Transverse colon (tissue), 4 donors: ENCODE measurements at regions not wholly inside any gene's neighbourhood (a gene's known extent, or its start where the extent isn't known, plus 50 kb on each side); places are given as distances from the start of the nearest gene placed in this dataset.

Experiments
- DNase-seq: peaks from one replicate; pipeline ENCODE4 v3.0.0-alpha.2; 2019
- H3K27ac ChIP-seq, 4 donors: fragments of 200-600 bp; sonication (generic); 2 replicates each; pipeline ENCODE4 v1.5.1; 2016 to 2018; ENCODE audit warnings: inconsistent platforms in 4 of 4
- H3K27me3 ChIP-seq: fragments of 200-600 bp; sonication (generic); 2 replicates; pipeline ENCODE4 v1.5.1; 2017; ENCODE audit warnings: inconsistent platforms
- H3K36me3 ChIP-seq, 4 donors: fragments of 200-600 bp; sonication (generic); 2 replicates each; pipeline ENCODE4 v1.5.1; 2017 to 2019; ENCODE audit warnings: inconsistent platforms in 4 of 4
- H3K4me1 ChIP-seq, 4 donors: fragments of 200-600 bp; sonication (generic); 2 replicates each; pipeline ENCODE4 v1.5.1; 2017 to 2020; ENCODE audit warnings: inconsistent platforms in 4 of 4
- H3K4me3 ChIP-seq, 4 donors: fragments of 200-600 bp; sonication (generic); 1 replicate in 1 of 4; 2 replicates in 3 of 4; pipeline versions ENCODE4 v1.5.1 to v1.6.1; 2017 to 2019; ENCODE audit warnings: inconsistent platforms in 4 of 4
- H3K9me3 ChIP-seq, 2 donors: fragments of 200-600 bp; sonication (generic); 2 replicates each; pipeline ENCODE4 v1.5.1; 2017 to 2019; ENCODE audit warnings: inconsistent platforms in 2 of 2
- EP300 ChIP-seq: sonication (generic); formaldehyde crosslinking; IDR thresholded peaks from one replicate; pipeline ENCODE4 v1.6.1; 2017; ENCODE audit warnings: antibody characterized with exemption, low read depth
- POLR2A ChIP-seq: fragments of 450-650 bp; IDR thresholded peaks from one replicate; pipeline ENCODE4 v1.6.1; 2016; ENCODE audit warnings: antibody characterized with exemption, mild to moderate bottlenecking, moderate library complexity
- POLR2AphosphoS5 ChIP-seq, 3 donors: sonication (generic); formaldehyde crosslinking; IDR thresholded peaks; one replicate each; pipeline ENCODE4 v1.6.1; 2016; ENCODE audit warnings: antibody characterized with exemption in 3 of 3
- WGBS, 2 donors: methylation state at CpG; one replicate each; pipeline ENCODE4 v1.1.5; 2018; ENCODE audit warnings: low coverage in 1 of 2; 5-methylcytosine and 5-hydroxymethylcytosine counted together
- in situ Hi-C, 4 donors: fragments of 200-750 bp; cut with MboI; loops; one replicate each; pipeline versions ENCODE4 v1.15.0 to v1.15.1; 2017; ENCODE audit warnings: low sequenced_read_pairs in 3 of 4, low pct_ligation_motif_present in 1 of 4, low pct_unique_long_range_greater_than_20kb in 1 of 4
- intact Hi-C: fragments of 100-400 bp; cut with DNase I; formaldehyde crosslinking; loops from one replicate; pipeline ENCODE4 v1.15.1; 2023; ENCODE audit warnings: low total_unique reads
- TF ChIP-seq, protein P1 (sequence below), 5 experiments: fragments of 200-600 bp in 3 of 5; fragments of 450-650 bp in 2 of 5; sonication (generic) in 3 of 5; IDR thresholded peaks; 1 replicate in 2 of 5; 2 replicates in 3 of 5; pipeline ENCODE4 v1.5.1; 2016 to 2017; ENCODE audit warnings: antibody characterized with exemption in 5 of 5, inconsistent platforms in 3 of 5, mild to moderate bottlenecking in 2 of 5, moderate library complexity in 1 of 5

GRCh38 chr1:195458365-195458764, 1149.9 kb downstream of the KCNT2 start:
- Histone ChIP-seq H3K36me3 (no peaks in the 10 kb centered on the region), H3K27me3 (no peaks in the 10 kb centered on the region), H3K4me3 (no peak overlapping the region), H3K9me3 (no peaks in the 10 kb centered on the region), H3K4me1 (peaks cover 0 to 6% (median 0%) of the 10 kb centered on the region in 4 donors), H3K27ac (no peak overlapping the region)
- DNase-seq: no peak
- in situ Hi-C loops (no loop called here), intact Hi-C loops (no loop called here)
- TF ChIP-seq POLR2A: no peak

DNA sequence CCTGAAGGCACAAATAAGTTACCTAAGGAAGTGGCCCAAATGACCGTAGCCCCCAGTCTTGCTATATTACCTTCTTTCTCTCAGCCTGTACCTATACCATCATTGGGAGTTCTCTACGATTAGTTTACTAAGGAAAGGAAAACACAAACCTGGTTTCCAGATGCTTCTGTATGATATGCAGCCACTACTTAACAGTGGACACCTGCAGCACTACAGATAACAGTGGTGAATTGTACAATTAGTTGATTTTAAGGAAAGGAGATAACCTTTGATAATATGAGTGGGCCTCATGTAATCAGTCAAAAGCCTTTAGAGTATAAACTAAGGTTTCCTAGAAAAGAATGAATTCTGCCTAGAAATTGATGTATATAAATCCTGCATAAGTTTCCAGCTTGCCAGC, 1157.4 kb downstream of the KCNT2 start:
- H3K4me1 ChIP-seq: no peaks in the 10 kb centered on the region
- DNase-seq: no peak
- WGBS, 2 donors: 75 to 86% methylated on average over 2 of the region's 2 CpGs
- intact Hi-C loops (no loop called here), in situ Hi-C loops (no loop called here)
- no peaks in the 10 kb centered on the region for H3K36me3 ChIP-seq
- no peaks in the 10 kb centered on the region for H3K27me3 ChIP-seq
- H3K4me3 ChIP-seq: no peak overlapping the region
- no peak overlapping the region for H3K27ac ChIP-seq
- H3K9me3 ChIP-seq: no peaks in the 10 kb centered on the region
- TF ChIP-seq POLR2A (no peak), EP300 (no peak)
- TF ChIP-seq, protein P1, sequence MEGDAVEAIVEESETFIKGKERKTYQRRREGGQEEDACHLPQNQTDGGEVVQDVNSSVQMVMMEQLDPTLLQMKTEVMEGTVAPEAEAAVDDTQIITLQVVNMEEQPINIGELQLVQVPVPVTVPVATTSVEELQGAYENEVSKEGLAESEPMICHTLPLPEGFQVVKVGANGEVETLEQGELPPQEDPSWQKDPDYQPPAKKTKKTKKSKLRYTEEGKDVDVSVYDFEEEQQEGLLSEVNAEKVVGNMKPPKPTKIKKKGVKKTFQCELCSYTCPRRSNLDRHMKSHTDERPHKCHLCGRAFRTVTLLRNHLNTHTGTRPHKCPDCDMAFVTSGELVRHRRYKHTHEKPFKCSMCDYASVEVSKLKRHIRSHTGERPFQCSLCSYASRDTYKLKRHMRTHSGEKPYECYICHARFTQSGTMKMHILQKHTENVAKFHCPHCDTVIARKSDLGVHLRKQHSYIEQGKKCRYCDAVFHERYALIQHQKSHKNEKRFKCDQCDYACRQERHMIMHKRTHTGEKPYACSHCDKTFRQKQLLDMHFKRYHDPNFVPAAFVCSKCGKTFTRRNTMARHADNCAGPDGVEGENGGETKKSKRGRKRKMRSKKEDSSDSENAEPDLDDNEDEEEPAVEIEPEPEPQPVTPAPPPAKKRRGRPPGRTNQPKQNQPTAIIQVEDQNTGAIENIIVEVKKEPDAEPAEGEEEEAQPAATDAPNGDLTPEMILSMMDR (IDR thresholded peaks at IDR 0.05): no peak

GRCh38 chr1:195439661-195440060, 1168.6 kb downstream of the KCNT2 start:
- intact Hi-C loops: no loop called here
- no peaks in the 10 kb centered on the region for H3K27me3 ChIP-seq
- H3K36me3 ChIP-seq: no peaks in the 10 kb centered on the region
- TF ChIP-seq POLR2A: no peak
- TF ChIP-seq, protein P1 (IDR thresholded peaks at IDR 0.05): no peak
- TF ChIP-seq POLR2AphosphoS5 (IDR thresholded peaks at IDR 0.05): no peak
- TF ChIP-seq EP300: no peak
- DNase-seq: no peak
- H3K27ac ChIP-seq: no peak overlapping the region
- H3K4me1 ChIP-seq: no peaks in the 10 kb centered on the region
- WGBS, 2 donors: 86 to 100% methylated on average over 2 of the region's 2 CpGs
- H3K9me3 ChIP-seq: no peaks in the 10 kb centered on the region
- in situ Hi-C loops: no loop called here
- no peak overlapping the region for H3K4me3 ChIP-seq

DNA sequence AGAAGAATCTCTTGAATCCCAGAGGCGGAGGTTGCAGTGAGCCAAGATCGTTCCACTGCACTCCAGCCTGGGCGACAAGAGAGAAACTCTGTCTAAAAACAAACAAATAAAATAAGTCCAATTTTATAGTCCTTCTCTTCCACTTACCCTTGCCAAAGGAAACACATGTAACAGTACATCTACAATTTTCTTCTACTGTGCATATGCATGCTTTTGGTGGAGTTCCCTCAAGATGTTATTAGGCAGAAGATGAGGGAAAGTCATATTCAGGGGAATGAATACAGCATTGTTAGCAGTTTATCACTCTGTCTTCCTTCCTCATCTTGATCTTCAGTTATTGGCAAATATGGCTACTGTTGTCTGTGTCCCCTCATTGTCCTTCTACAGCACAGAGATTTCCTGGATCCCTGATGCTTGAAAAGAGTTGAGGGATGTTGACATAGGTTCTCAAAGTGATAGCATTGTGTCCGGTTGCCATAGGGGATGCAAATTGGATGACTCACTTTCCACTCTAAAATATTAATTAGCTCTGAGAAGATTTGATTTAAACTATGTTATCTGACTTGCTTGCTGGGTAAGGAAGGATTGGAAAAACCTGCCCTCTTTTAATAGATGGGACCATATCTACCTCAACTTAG, 1173.6 kb downstream of the KCNT2 start:
- H3K36me3 ChIP-seq: no peaks in the 10 kb centered on the region
- H3K27ac ChIP-seq: no peak overlapping the region
- WGBS, 2 donors: 64% methylated on average over 4 of the region's 4 CpGs; no CpG with 5 or more reads in 1 of the 2 donors
- H3K9me3 ChIP-seq: no peaks in the 10 kb centered on the region
- no peaks in the 10 kb centered on the region for H3K4me1 ChIP-seq
- H3K4me3 ChIP-seq: no peak overlapping the region
- TF ChIP-seq POLR2AphosphoS5 (IDR thresholded peaks at IDR 0.05) (no peak), POLR2A (no peak), EP300 (no peak)
- TF ChIP-seq, protein P1 (IDR thresholded peaks at IDR 0.05): no peak
- intact Hi-C loops: no loop called here
- H3K27me3 ChIP-seq: no peaks in the 10 kb centered on the region
- DNase-seq: no peak
- in situ Hi-C loops: no loop called here

- Histone ChIP-seq H3K4me1 (no peaks in the 10 kb centered on the region), H3K4me3 (no peak overlapping the region), H3K27ac (no peak overlapping the region), H3K36me3 (no peaks in the 10 kb centered on the region), H3K27me3 (no peaks in the 10 kb centered on the region), H3K9me3 (no peaks in the 10 kb centered on the region)
- 89 to 100% methylated on average over 1 of the region's 1 CpG for WGBS, 2 donors
- no peak for DNase-seq
- intact Hi-C loops (no loop called here), in situ Hi-C loops (no loop called here)
- TF ChIP-seq EP300: no peak
- TF ChIP-seq, protein P1 (IDR thresholded peaks at IDR 0.05): no peak
Observed at GRCh38 chr1:195430826-195431225, 1177.4 kb downstream of the KCNT2 start.
